ENCODE measurements at regions not wholly inside any gene's neighbourhood (a gene's known extent, or its start where the extent isn't known, plus 50 kb on each side); places are given as distances from the start of the nearest gene placed in this dataset.

GRCh38 chr9:86549920-86550319 is 195.7 kb upstream of the TUT7 start:
- 81 to 83% methylated on average over 2 of the region's 2 CpGs for whole genome bisulfite sequencing, 2 donors
- Histone ChIP-seq H3K9me3 (no peaks in the 10 kb centered on the region), H3K27me3 (peaks cover 0 to 7% (median 0%) of the 10 kb centered on the region in 7 donors), H3K4me3 (no peak overlapping the region), H3K27ac (no peak overlapping the region), H3K36me3 (no peaks in the 10 kb centered on the region), H3K4me1 (no peaks in the 10 kb centered on the region)
- DNase-seq (no peak), ATAC-seq (no peak)
- no peak for TF ChIP-seq CTCF (IDR thresholded peaks at IDR 0.05)
- intact Hi-C loops (cut with DNase I): no loop called here

DNA sequence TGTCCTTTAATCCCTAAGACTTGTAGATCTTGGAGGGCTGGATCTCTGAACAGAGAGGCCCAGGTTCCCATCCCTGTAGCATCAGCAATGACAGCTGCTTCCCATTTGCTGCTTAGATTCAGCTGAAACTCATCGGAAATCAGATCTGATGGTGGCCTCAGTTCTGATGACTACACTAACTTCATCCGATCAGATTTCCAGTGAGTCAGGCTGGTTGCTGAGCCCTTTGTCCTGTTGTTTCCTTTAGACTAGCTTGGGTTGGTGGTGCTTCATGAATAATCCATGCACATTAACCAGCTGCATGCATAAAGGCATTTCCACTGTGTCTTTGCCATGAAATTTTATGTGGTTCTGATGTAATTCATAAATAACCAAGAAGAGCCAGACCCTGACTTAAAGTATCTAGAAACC is 195.2 kb upstream of the TUT7 start:
- WGBS, 2 donors: 74 to 83% methylated on average over 2 of the region's 2 CpGs
- no peaks in the 10 kb centered on the region for H3K36me3 ChIP-seq
- H3K4me1 ChIP-seq: no peaks in the 10 kb centered on the region
- intact Hi-C loops (cut with DNase I): no loop called here
- H3K4me3 ChIP-seq: no peak overlapping the region
- no peaks in the 10 kb centered on the region for H3K9me3 ChIP-seq
- H3K27me3 ChIP-seq: peaks cover 0 to 7% (median 0%) of the 10 kb centered on the region in 7 donors
- ATAC-seq: no peak
- no peak overlapping the region for H3K27ac ChIP-seq
- no peak for DNase-seq
- no peak for TF ChIP-seq CTCF (IDR thresholded peaks at IDR 0.05)

GRCh38 chr9:86548220-86548619 is 194.0 kb upstream of the TUT7 start:
- Histone ChIP-seq H3K4me1 (no peaks in the 10 kb centered on the region), H3K36me3 (no peaks in the 10 kb centered on the region), H3K27ac (no peak overlapping the region), H3K27me3 (peaks cover 0 to 7% (median 0%) of the 10 kb centered on the region in 7 donors), H3K9me3 (no peaks in the 10 kb centered on the region), H3K4me3 (no peak overlapping the region)
- intact Hi-C loops (cut with DNase I): no loop called here
- no peak for ATAC-seq
- 80 to 84% methylated on average over 4 of the region's 4 CpGs for WGBS, 2 donors
- no peak for DNase-seq
- no peak for TF ChIP-seq CTCF (IDR thresholded peaks at IDR 0.05)

- Histone ChIP-seq H3K36me3 (no peaks in the 10 kb centered on the region), H3K27ac (no peak overlapping the region), H3K4me3 (no peak overlapping the region), H3K27me3 (peaks cover 0 to 7% (median 0%) of the 10 kb centered on the region in 7 donors), H3K4me1 (no peaks in the 10 kb centered on the region), H3K9me3 (no peaks in the 10 kb centered on the region)
- intact Hi-C loops (cut with DNase I): no loop called here
- ATAC-seq (no peak), DNase-seq (no peak)
- no peak for TF ChIP-seq CTCF (IDR thresholded peaks at IDR 0.05)
Observed at GRCh38 chr9:86547571-86547970, 193.4 kb upstream of the TUT7 start.

Data from heart right ventricle (tissue), 16 donors.